CD14-positive monocyte (primary cell): ENCODE measurements at regions not wholly inside any gene's neighbourhood (a gene's known extent, or its start where the extent isn't known, plus 50 kb on each side); places are given as distances from the start of the nearest gene placed in this dataset.
A peak's percentile ranks its signal among the peaks of the same experiment; 100 is the strongest.
"Not testable (repeated sequence)": the region's sequence is repeated elsewhere in the genome, so short reads cannot be mapped to it uniquely, and the experiment has no call there.

Experiments used
- DNase-seq, 3 donors: peaks; one replicate each; pipeline ENCODE4 v3.0.0-alpha.2; 2011 to 2022
- H2AFZ ChIP-seq: 2 replicates; pipeline ENCODE4 v1.6.0; 2012; ENCODE audit warnings: mild to moderate bottlenecking, low read depth, low read length, inconsistent platforms; ENCODE audit not compliant: insufficient read depth, poor library complexity, severe bottlenecking
- H3K27ac ChIP-seq, 2 donors: 1 replicate in 1 of 2; 2 replicates in 1 of 2; pipeline ENCODE4 v1.5.1; 2012 to 2013; ENCODE audit warnings: low read length in 2 of 2, control low read depth in 1 of 2, inconsistent platforms in 1 of 2, low read depth in 1 of 2, mild to moderate bottlenecking in 1 of 2
- H3K27me3 ChIP-seq, 2 donors: one replicate each; pipeline versions ENCODE4 v1.6.0 to v1.6.1; 2011 to 2013; ENCODE audit warnings: low read length in 2 of 2; ENCODE audit not compliant: control insufficient read depth in 2 of 2, insufficient read depth in 2 of 2
- H3K36me3 ChIP-seq, 2 donors: replicated peaks in 1 of 2; 1 replicate in 1 of 2; 2 replicates in 1 of 2; pipeline versions ENCODE4 v1.5.1 to v1.6.1; 2012 to 2013; ENCODE audit warnings: low read length in 2 of 2, control low read depth in 1 of 2, inconsistent platforms in 1 of 2, mild to moderate bottlenecking in 1 of 2; ENCODE audit not compliant: insufficient read depth in 2 of 2, control insufficient read depth in 1 of 2
- H3K4me1 ChIP-seq, 2 donors: 1 replicate in 1 of 2; 2 replicates in 1 of 2; pipeline versions ENCODE4 v1.5.1 to v1.6.1; 2012 to 2013; ENCODE audit warnings: low read length in 2 of 2, control low read depth in 1 of 2, inconsistent platforms in 1 of 2, mild to moderate bottlenecking in 1 of 2, moderate library complexity in 1 of 2; ENCODE audit not compliant: insufficient read depth in 2 of 2, control insufficient read depth in 1 of 2
- H3K4me2 ChIP-seq: replicated peaks from 2 replicates; pipeline ENCODE3; 2012; ENCODE audit warnings: low read length, moderate library complexity, mild to moderate bottlenecking; ENCODE audit not compliant: poor library complexity, severe bottlenecking; ENCODE audit errors: extremely low read depth
- H3K4me3 ChIP-seq, 3 experiments: fragments of 200-600 bp in 1 of 3; sonication (generic) in 1 of 3; replicated peaks in 1 of 3; 1 replicate in 2 of 3; 2 replicates in 1 of 3; pipeline ENCODE4 v1.5.1; 2011 to 2013; ENCODE audit warnings: low read length in 3 of 3, mild to moderate bottlenecking in 3 of 3, control low read depth in 2 of 3, low read depth in 2 of 3, inconsistent platforms in 1 of 3, moderate library complexity in 1 of 3
- H3K79me2 ChIP-seq: 2 replicates; pipeline ENCODE4 v1.6.0; 2012; ENCODE audit warnings: mild to moderate bottlenecking, control low read depth, inconsistent platforms, low read length, moderate library complexity; ENCODE audit not compliant: insufficient read depth
- H3K9ac ChIP-seq: 2 replicates; pipeline ENCODE4 v1.6.0; 2017; ENCODE audit warnings: low read length, mild to moderate bottlenecking; ENCODE audit not compliant: insufficient read depth, poor library complexity, severe bottlenecking
- H3K9me3 ChIP-seq, 2 donors: replicated peaks in 1 of 2; 1 replicate in 1 of 2; 2 replicates in 1 of 2; pipeline versions ENCODE4 v1.5.1 to v1.6.1; 2012 to 2013; ENCODE audit warnings: low read length in 2 of 2, control low read depth in 1 of 2; ENCODE audit not compliant: control insufficient read depth in 1 of 2, insufficient read depth in 1 of 2
- H4K20me1 ChIP-seq: 2 replicates; pipeline ENCODE4 v1.6.0; 2012; ENCODE audit warnings: mild to moderate bottlenecking, low read length, control low read depth, moderate library complexity; ENCODE audit not compliant: insufficient read depth
- H3K27ac Mint-ChIP-seq, 7 donors: one replicate each; pipeline ENCODE4 v1.8.0; 2020; ENCODE audit warnings: mild to moderate bottlenecking in 7 of 7, mixed read lengths in 7 of 7, moderate library complexity in 6 of 7, inconsistent platforms in 2 of 7
- H3K27me3 Mint-ChIP-seq, 3 donors: one replicate each; pipeline ENCODE4 v1.8.0; 2021 to 2022; ENCODE audit warnings: low read depth in 3 of 3, mild to moderate bottlenecking in 3 of 3, mixed read lengths in 3 of 3, moderate library complexity in 3 of 3, inconsistent platforms in 1 of 3
- H3K36me3 Mint-ChIP-seq, 2 donors: one replicate each; pipeline ENCODE4 v1.8.0; 2020; ENCODE audit warnings: mixed read lengths in 2 of 2, inconsistent platforms in 1 of 2, mild to moderate bottlenecking in 1 of 2
- H3K4me1 Mint-ChIP-seq: one replicate; pipeline ENCODE4 v1.8.0; 2020; ENCODE audit warnings: mild to moderate bottlenecking, mixed read lengths
- H3K4me3 Mint-ChIP-seq, 2 donors: one replicate each; pipeline ENCODE4 v1.8.0; 2020; ENCODE audit warnings: mild to moderate bottlenecking in 2 of 2, mixed read lengths in 2 of 2, moderate library complexity in 1 of 2
- H3K9me3 Mint-ChIP-seq, 7 donors: one replicate each; pipeline ENCODE4 v1.8.0; 2020 to 2022; ENCODE audit warnings: mixed read lengths in 7 of 7, mild to moderate bottlenecking in 6 of 7, moderate library complexity in 6 of 7, inconsistent platforms in 2 of 7
- CTCF ChIP-seq: fragments of 200-600 bp; IDR thresholded peaks from one replicate; pipeline ENCODE4 v1.8.0; 2022; ENCODE audit warnings: antibody characterized with exemption, mild to moderate bottlenecking
- WGBS: methylation state at CpG from one replicate; pipeline ENCODE4 v1.1.5; 2013; ENCODE audit warnings: missing lambda C conversion rate; ENCODE audit not compliant: insufficient coverage; 5-methylcytosine and 5-hydroxymethylcytosine counted together
- intact Hi-C, 2 donors: fragments of 100-400 bp; cut with micrococcal nuclease; formaldehyde crosslinking; loops; one replicate each; pipeline versions ENCODE4 v1.15.0 to v1.15.1; 2023

GRCh38 chr3:182650568-182651128 lies 142.7 kb upstream of the ATP11B start:
- Histone ChIP-seq H3K79me2 (no peaks in the 10 kb centered on the region), H4K20me1 (no peaks in the 10 kb centered on the region), H3K4me2 (no peak overlapping the region), H3K4me1 (no peaks in the 10 kb centered on the region), H2AFZ (no peak overlapping the region), H3K9me3 (no peaks in the 10 kb centered on the region), H3K4me3 (no peak overlapping the region), H3K27ac (no peak overlapping the region), H3K9ac (no peak overlapping the region), H3K27me3 (no peaks in the 10 kb centered on the region), H3K36me3 (no peaks in the 10 kb centered on the region)
- Mint-ChIP-seq H3K4me1 (no peaks in the 10 kb centered on the region), H3K4me3 (no peak overlapping the region), H3K9me3 (peaks cover 0 to 2% (median 0%) of the 10 kb centered on the region in 7 donors), H3K36me3 (no peaks in the 10 kb centered on the region), H3K27me3 (peaks cover 0 to 7% (median 4%) of the 10 kb centered on the region in 3 donors), H3K27ac (peak overlapping the region in 1 of 7 donors; percentile 69)
- no peak for TF ChIP-seq CTCF
- WGBS = 95% methylated on average over 2 of the region's 3 CpGs
- no peak for DNase-seq
- intact Hi-C loops = no loop called here

GRCh38 chr3:182651461-182651860 lies 141.8 kb upstream of the ATP11B start:
- TF ChIP-seq CTCF = no peak
- Histone ChIP-seq H3K9ac (no peak overlapping the region), H2AFZ (no peak overlapping the region), H3K9me3 (no peaks in the 10 kb centered on the region), H3K4me1 (no peaks in the 10 kb centered on the region), H3K27me3 (no peaks in the 10 kb centered on the region), H3K79me2 (no peaks in the 10 kb centered on the region), H3K4me2 (no peak overlapping the region), H3K4me3 (no peak overlapping the region), H4K20me1 (no peaks in the 10 kb centered on the region), H3K27ac (no peak overlapping the region), H3K36me3 (no peaks in the 10 kb centered on the region)
- Mint-ChIP-seq H3K4me3 (no peak overlapping the region), H3K27me3 (peaks cover 3 to 7% (median 3%) of the 10 kb centered on the region in 3 donors), H3K36me3 (no peaks in the 10 kb centered on the region), H3K4me1 (no peaks in the 10 kb centered on the region), H3K27ac (no peak overlapping the region), H3K9me3 (peaks cover 0 to 2% (median 0%) of the 10 kb centered on the region in 7 donors)
- no peak for DNase-seq
- intact Hi-C loops = no loop called here
- WGBS = 90% methylated on average over 4 of the region's 8 CpGs

GRCh38 chr3:182653065-182653464 lies 140.2 kb upstream of the ATP11B start:
- H2AFZ ChIP-seq, H3K4me3 Mint-ChIP-seq, H3K79me2 ChIP-seq, H3K36me3 Mint-ChIP-seq, H3K27ac ChIP-seq, H3K9me3 Mint-ChIP-seq, H3K27me3 Mint-ChIP-seq, H3K4me1 ChIP-seq, H3K27me3 ChIP-seq, H3K27ac Mint-ChIP-seq, H3K9me3 ChIP-seq, H3K4me2 ChIP-seq, intact Hi-C loops, H3K36me3 ChIP-seq, H3K4me1 Mint-ChIP-seq, DNase-seq, H3K4me3 ChIP-seq, H3K9ac ChIP-seq, H4K20me1 ChIP-seq: not testable (repeated sequence)
- WGBS = no CpG with 5 or more reads among the region's 1 CpG
